HL-60/S4 treated with retinoic acid at 250 ng/mL for 4 days and 3 days (cell line): ENCODE measurements at regions not wholly inside any gene's neighbourhood (a gene's known extent, or its start where the extent isn't known, plus 50 kb on each side); places are given as distances from the start of the nearest gene placed in this dataset.
"Not testable (repeated sequence)": the region's sequence is repeated elsewhere in the genome, so short reads cannot be mapped to it uniquely, and the experiment has no call there.

ENCODE experiments used
- in situ Hi-C: fragments of 300-500 bp; cut with MboI; formaldehyde crosslinking; loops from 2 replicates; pipeline ENCODE4 v1.7.0; 2022; ENCODE audit warnings: low sequenced_read_pairs

DNA sequence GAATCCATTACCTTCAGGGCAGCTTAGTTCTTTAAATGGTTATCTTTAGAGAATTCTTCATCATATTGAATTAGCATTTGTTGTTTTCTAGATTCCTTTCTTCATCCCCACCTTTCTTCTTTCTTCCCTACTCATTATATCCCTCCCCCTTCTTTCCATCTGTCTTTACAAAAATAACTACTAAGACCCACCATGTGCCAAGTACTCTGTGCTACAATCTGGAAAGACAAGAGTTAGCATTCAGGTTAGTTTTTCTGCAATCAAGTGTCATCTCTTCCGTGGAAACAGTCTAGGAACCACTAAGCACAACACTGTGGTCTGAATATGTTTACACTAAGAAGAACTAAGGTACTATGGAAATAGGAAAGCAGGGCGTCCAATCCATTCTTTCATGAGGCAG is 897.4 kb upstream of the TENM4 start:
- in situ Hi-C loops, result no loop called here

DNA sequence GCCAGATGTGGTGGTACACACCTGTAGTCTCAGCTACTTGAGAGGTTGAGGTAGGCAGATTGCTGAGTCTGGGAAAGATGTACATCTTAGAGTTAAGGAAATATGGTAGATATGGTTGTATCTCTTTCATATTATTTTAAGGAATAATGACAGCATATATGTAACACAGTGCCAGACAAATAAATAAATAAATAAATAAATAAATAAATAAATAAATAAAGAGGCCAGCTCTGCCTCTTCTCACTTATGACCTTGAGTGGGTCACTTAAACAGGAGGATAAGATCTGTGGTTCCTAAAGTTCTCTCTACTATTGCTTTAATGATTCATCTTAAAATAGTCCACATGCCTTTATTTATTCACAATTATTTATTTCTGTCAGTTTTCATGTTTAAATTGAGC is 890.9 kb upstream of the TENM4 start:
- in situ Hi-C loops, result no loop called here

DNA sequence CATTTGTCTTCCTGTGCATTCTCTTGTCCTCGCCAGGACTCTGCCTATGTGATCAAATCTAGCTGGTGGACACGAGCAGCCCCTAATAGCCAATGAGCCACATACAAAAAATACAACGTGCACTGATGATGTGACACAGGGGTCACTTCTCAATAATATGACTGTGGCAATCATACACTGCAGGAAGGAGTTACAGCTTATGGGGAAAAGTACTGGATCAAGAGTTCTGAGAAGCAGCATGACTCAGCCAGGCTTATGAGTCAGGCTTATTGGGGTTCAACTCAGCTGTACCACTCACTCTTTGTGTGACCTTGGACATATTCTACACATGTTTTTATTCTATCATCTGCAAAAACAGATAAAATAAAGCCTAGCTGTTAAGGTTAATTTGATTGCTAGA is 889.4 kb upstream of the TENM4 start:
- in situ Hi-C loops, result no loop called here

DNA sequence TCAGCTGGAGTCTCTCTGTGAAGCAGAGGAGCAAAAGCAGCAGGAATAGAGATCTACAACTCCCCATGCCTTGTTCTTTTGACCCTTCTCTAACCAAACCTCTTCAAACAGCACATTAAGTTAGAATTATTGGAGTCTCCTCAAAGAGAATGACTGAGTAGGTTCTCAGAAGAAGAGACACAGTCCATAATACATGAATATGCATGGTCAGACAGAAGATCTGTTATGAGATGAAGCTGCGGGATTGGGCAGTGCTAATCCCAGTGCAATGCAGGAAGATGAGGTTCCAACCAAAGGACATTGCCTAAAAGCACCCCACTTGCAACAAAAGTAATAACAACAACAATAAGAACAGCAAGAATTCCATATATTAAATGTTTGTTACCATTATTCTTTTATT is 887.9 kb upstream of the TENM4 start:
- in situ Hi-C loops, result no loop called here

DNA sequence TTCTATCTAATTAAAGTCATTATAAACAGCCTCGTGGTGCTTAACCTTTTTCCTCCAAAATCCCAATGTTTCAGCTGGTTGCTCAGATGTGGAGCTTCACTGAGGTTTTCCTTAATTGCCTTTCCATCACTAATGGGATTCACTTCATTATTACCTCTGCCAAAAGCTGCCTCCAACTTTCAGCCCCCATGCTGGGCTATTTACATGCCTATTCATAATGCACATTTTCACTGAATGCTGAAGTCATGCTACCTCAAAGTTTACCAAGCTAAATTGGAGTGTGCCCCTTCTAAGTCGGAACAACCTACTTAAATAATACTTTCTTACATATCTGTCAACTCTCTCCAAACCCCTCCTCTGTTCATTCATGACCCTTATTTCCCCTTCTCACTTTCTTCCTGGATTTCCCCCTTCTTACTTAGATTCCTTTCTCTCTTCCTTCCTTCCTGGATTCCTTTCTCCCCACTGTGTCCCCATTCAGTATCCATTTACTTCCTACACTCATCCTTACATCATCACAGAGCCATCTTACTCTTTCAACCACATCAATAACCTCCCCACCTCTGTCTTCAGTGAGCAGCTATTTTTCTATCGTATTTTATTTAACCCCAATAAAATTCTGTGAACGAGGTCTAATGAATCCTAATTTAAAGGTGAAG is 887.3 kb upstream of the TENM4 start:
- in situ Hi-C loops, result no loop called here

DNA sequence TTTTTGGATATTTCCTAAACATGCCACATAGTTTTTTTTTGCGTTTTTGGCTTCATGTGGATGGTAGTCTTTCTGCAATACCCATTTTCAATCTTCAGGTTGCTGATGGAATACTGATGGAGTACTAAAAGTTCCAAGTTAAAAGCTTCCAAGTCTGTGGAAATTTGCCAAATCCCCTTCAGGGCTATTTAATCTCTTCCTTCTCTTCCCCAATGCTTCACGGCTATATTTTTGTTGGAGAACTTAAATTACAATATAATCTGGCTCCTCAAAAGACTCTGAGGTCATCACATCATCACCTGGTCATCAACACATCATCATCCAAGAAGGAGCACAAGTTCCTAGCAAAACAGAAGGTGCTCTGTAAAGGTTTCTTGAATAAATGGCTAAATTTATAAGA is 881.0 kb upstream of the TENM4 start:
- in situ Hi-C loops, result no loop called here

DNA sequence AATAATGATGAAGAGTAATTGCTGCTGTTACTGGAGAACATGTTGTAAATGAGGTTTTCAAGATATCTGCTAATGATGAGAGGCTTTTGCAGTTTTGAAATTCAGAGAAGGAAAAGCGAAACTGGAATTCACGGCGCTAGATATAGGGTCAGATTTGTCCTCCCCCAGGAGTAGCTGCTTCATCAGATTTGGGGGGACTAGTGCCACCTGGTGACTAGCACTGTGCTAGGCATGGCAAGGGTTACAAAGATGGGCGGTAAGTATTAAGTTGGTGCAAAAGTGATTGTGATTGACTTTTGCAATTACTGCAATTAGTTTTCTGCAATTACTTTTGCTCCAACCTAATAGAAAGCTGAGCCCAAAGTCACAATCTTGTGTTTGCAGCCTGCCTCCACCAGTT is 879.9 kb upstream of the TENM4 start:
- in situ Hi-C loops, result no loop called here

DNA sequence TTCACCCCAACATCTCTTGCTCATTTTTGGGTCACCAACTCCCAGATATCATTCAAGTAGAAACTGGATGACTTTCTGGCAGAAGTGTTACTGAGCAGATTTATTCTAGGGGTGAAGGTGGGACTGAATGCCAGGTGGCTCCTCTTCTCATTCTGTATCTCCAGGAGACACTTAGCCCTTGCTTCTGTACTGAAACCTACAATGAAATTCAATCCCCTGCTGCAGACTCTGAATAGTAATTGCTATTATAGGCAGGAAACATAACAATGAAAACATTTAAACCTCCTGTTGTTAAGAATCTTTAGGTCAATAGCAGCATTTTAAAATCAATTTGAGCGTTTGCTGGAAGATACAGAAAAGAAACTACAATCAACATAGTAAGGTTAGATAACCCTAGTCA is 879.4 kb upstream of the TENM4 start:
- in situ Hi-C loops, result no loop called here

DNA sequence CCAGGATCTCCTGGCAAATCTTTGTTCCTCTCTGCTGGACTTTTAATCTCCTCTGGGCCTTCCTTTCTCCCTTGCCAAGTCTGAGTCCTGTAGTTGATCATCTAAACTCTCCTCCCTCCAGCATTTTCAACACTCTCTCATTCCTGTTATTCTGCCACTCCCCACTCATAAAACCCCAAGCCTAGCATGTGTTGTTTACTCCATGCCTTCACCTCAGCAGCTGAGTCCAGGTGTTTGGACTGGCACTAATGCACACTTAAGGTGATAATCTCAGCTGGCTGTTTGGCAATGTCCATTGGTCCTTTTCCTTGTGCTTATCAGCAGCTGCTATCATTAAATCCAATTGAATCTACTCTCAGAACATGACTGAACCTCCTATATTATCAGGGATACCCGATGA is 876.8 kb upstream of the TENM4 start:
- in situ Hi-C loops, result no loop called here

DNA sequence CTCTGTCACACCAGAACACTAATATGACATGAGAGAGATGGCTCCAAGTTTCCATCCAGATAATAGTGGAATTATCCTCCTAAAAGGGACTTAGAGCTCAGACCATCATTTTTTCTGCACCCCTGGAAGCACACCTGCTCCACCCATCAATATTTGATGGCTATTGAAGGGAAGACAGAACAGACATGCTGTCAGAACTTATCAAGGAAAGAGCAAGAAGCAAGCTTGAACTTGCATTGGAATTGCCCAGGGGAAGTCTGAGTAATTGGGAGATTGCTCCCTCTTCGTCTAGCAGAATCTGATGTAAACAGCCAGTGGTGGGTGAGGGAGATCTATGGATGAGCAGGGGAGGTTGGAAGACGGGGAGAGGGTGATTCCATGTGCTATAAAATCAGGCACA is 874.4 kb upstream of the TENM4 start:
- in situ Hi-C loops, result no loop called here

DNA sequence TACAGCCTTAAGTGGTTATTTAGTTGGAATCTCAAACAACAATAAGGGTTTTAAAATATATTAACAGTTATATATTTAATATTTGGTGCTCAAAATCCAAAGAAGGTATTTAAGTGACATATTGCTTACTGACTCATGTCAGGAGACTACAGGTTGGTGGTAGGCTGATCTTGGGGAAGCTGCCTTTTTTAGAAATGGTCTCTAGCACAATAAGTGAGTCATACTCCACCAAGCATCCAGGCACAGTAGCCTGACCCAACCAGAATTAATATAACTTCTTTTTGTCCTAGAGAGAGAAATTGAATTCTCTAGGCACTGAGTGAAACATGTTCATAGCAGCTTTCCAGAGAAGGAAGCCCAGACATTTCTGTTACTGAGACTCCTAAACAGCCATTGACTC is 868.5 kb upstream of the TENM4 start:
- in situ Hi-C loops, result no loop called here

DNA sequence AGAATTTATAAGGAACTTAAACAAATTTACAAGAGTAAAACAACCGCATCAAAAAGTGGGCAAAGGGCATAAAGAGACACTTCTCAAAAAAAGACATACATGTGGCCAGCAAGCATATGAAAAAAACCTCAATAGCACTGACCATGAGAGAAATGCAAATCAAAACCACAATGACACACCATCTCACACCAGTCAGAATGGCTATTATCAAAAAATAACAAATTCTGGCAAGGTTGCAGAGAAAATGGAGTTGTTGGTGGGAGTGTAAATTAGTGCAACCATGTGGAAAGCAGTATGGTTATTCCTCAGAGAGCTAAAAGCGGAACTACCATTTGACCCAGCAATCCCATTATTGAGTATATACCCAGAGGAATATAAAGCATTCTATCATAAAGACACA is 866.8 kb upstream of the TENM4 start:
- in situ Hi-C loops, result no loop called here

DNA sequence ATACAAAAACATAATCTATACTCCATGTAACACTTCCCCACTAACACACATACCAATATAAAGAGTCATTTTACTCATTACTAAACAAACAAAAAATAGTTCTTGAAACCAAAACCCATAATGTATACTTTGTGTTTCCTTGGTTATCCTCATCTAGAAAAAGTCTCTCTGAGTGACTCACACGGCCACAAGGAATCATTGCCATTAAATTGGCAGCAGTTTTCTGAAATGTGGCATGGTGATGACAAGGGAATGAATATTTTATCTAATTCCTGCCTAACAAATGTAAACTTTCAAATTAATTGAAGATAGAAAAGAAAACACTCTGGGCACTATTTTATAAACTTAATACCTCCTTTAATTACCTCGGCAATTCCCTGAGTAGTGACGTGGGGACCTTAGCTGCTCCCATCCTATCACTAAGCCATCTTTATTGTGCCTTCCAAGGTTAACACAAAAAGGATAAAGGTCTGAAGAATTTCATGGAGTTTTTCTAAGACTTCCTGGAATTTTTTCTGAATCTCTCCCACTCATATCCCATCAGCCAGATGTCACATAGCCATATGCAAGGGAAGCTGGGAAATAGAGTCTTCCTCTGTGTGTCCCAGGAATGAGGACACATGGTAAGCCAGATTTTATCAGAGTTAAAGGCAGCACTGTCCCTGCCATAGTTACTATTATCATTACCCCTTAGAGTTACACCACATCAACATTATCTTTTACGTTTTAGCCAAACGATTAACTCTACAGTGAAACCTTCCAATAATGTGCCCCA is 857.2 kb upstream of the TENM4 start:
- in situ Hi-C loops, result no loop called here

DNA sequence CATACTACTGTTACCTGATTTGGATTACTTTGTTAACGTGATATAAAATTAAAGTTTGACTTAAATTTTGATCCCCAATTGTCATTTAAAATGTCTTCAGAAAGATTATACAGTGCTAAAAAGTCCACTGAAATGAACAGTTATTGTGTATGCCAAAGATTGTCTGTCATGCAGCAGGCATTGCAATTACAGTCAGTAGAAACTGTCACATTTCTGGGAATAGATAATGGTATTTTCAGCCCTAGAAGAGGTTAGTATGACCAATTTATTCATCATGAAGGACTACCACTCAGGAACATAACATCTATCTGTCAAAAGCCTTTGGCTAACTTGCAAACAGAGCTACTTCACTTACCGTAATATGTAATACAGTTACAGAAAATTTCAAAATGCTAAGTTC is 852.5 kb upstream of the TENM4 start:
- in situ Hi-C loops, result no loop called here

DNA sequence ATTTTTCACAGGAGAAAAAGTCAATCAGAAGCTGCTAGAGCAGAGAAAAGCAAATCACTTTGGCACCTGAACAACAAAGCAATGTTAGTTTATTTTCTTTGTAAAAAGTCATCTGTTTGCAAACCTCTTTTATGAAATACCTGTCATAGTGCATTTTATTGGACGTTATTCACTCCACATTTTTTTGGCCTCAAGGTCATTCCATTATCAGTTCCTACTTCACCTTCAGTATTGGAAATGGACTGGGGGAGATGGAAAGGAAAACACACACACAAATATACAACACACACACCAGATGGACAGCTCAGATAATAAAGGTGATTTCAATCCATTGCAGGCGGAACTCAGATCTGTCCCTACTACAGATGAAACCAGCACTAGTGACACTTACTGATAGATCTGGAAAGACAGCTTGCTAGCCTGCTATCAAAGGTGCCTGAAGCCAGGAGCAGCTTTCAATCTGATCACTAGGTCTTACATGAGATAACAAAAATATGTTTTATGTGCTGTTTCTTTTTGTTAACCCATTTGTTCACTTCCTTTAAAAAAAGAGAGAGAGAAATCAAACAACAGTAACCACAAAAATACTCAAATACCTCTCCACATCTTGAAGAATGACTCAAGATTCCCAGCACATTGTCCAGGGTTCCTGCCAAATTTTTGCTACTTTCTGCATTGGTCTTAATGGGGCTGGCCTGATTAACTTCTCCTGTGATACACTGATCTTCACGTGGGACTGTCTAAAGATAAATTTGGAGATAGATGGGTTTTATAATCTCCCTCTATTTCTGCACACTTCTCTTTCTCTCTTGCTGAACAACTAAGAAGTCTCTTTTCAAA is 844.3 kb upstream of the TENM4 start:
- in situ Hi-C loops, result no loop called here

DNA sequence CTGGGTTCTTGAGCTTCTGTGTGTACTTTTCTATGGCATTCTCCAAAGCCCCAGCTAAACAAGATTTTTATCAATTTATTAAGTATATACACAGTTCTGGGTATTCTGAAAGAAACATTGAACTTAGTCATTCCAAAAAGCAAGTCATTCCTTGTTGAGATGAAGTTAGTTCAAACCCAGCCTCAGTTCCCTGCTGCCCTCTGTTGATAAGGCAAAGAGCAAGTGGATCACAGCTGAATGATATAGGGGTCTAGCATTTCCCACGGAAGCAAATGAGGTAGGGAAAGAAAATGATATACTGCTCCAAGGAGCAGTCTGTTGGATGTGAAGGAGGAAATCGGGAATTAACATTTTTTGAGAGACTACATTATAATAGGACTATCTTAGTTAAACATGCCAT is 841.8 kb upstream of the TENM4 start:
- in situ Hi-C loops, result no loop called here

DNA sequence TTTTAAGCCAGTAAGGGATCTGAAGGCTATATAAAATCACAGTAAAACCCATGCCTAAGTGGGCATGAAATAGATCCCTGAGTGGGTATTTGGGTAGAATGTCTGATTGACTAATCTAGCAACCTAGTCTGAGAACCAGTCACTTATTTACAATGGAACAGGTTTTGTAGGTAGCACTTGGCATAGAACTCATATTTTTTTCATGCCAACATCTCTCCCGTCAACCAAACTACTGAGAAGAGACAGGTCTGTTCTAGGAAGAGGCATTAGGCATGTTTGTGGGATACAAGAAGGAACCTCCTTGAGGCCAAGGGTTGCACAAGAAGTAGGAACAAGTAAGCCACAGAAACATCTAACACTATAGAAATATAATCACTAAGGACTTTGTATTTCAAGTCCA is 840.4 kb upstream of the TENM4 start:
- in situ Hi-C loops, result no loop called here

DNA sequence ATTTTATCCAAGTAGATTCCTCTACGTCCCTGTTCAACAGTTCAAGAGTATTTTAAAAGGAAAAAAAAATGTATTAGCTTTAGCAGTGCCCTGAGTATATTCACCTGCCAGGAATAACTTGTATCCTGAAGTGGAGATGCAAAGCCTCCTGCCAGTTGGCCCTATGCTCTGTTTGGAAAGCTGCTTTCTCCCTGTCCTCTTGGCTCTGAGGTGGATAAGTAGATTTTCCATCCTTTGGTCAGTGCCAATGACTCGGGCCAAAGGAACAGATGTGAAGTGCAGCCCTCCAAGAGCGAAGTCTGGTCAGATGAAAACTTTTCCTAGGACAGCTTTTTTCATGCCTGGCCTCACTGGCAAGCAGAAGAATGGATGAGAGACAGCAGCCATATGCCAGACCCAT is 839.9 kb upstream of the TENM4 start:
- in situ Hi-C loops, result no loop called here

DNA sequence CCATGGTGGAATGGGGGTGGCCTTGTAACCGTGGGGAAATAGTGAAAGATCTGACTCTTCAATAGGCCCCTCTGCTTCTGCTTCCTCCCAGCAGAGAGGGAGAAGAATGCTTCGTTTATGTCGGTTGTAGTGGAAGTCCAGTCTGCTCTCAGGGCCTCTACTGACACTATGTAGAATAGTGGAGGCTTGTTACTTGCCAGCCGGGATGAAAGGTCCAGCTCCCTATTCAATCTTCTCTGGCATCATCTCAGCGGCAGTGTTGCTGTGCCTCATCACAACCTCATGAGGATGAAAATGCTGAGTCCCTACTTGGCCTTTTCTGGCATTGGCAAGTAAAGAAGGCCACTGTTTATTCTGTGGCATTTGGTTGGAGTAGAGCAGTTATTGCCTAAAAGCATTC is 820.9 kb upstream of the TENM4 start:
- in situ Hi-C loops, result no loop called here

DNA sequence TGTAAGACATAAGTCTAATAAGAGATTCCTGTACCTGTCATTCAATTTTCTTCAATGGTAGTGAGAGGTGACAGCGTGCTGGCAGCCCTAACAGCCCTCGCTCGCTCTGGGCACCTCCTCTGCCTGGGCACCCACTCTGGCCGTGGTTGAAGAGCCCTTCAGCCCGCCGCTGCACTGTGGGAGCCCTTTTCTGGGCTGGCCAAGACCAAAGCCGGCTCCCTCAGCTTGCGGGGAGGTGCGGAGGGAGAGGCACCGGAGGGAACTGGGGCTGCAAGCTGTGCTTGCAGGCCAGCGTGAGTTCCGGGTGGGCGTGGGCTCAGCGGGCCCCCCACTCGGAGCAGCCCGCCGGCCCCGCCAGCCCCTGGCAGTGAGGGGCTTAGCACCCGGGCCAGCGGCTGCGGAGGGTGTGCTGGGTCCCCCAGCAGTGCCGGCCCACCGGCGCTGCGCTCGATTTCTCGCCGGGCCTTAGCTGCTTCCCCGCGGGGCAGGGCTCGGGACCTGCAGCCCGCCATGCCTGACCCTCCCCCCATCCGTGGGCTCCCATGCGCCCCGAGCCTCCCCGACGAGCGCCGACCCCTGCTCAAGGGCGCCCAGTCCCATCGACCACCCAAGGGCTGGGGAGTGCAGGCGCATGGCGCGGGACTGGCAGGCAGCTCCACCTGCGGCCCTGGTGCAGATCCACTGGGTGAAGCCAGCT is 816.6 kb upstream of the TENM4 start:
- in situ Hi-C loops, result not testable (repeated sequence)

DNA sequence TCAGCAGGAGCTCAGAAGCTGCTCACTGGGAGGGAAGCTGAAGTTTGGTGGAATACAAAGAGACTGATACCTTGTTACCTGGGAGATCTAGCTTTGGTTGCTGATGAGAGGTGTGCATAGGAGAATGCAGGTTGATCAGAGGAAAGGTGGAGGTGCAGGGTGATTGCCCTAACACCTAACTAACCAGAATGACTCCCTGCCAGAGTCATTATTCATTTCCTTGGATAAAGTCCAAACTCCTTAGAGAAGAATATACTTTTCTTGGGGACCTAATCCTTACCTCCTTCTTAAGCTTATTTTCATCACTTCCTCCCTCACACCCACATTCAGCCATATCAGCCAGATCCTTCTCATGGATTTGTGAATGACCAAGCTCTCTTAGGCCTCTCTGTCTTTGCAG is 814.2 kb upstream of the TENM4 start:
- in situ Hi-C loops, result no loop called here
